HEK293T (cell line): ENCODE measurements at regions not wholly inside any gene's neighbourhood (a gene's known extent, or its start where the extent isn't known, plus 50 kb on each side); places are given as distances from the start of the nearest gene placed in this dataset.

Source experiments
- CTCF ChIA-PET: fragments of 350-600 bp; formaldehyde crosslinking; extraction: SDS; loops from one replicate; lab custom pipeline; 2021; ENCODE audit warnings: antibody characterized with exemption, inconsistent platforms; lab: Yijun Ruan, JAX
- POLR2A ChIA-PET: fragments of 350-600 bp; formaldehyde crosslinking; extraction: SDS; loops from one replicate; lab custom pipeline; 2020; ENCODE audit warnings: antibody characterized with exemption, inconsistent platforms; lab: Yijun Ruan, JAX
- DNase-seq: peaks from one replicate; pipeline ENCODE4 v3.0.0; 2012; ENCODE audit warnings: mixed read lengths; ENCODE audit errors: extremely low spot score
- BHLHE40 ChIP-seq: fragments of 450-650 bp; IDR thresholded peaks from 2 replicates; pipeline ENCODE4 v1.6.1; 2016; ENCODE audit warnings: mild to moderate bottlenecking, moderate library complexity, borderline replicate concordance
- NFRKB ChIP-seq: fragments of 450-650 bp; IDR thresholded peaks from 2 replicates; pipeline ENCODE4 v1.6.1; 2016; ENCODE audit warnings: mild to moderate bottlenecking, moderate library complexity
- SP1 ChIP-seq: fragments of 450-650 bp; IDR thresholded peaks from 2 replicates; pipeline ENCODE4 v1.6.1; 2017
- ZNF384 ChIP-seq: fragments of 450-650 bp; IDR thresholded peaks from 2 replicates; pipeline ENCODE4 v1.6.1; 2016
- TF ChIP-seq, protein P1 (sequence below): fragments of 450-650 bp; IDR thresholded peaks from 2 replicates; pipeline ENCODE4 v1.6.1; 2016

DNA sequence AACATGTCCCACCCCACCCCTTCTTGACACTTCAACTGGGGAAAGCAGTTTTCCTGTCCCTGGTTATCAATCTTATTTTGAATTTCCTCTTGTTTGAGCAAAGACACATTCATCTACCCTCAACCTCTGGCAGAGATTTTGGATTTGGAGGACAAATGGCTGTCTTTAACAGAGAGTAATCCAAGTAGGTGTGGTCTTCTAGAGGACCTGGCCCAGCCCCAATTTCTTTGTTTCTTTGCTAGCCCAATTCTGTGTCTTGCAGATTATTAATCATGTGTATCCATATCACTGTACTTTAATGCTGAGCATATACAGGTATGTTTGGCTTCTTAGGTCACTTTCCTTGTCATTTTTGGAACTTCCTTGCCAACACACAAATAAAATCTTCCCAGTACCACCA, 58.8 kb upstream of the ADCY1 start:
- DNase-seq, result no peak
- CTCF ChIA-PET, result no interaction called here
- POLR2A ChIA-PET, result no interaction called here
- TF ChIP-seq NFRKB, result no peak
- TF ChIP-seq, protein P1, sequence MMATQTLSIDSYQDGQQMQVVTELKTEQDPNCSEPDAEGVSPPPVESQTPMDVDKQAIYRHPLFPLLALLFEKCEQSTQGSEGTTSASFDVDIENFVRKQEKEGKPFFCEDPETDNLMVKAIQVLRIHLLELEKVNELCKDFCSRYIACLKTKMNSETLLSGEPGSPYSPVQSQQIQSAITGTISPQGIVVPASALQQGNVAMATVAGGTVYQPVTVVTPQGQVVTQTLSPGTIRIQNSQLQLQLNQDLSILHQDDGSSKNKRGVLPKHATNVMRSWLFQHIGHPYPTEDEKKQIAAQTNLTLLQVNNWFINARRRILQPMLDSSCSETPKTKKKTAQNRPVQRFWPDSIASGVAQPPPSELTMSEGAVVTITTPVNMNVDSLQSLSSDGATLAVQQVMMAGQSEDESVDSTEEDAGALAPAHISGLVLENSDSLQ, result no peak
- TF ChIP-seq BHLHE40, result no peak
- TF ChIP-seq ZNF384, result no peak
- no peak for TF ChIP-seq SP1
